ENCODE measurements at regions not wholly inside any gene's neighbourhood (a gene's known extent, or its start where the extent isn't known, plus 50 kb on each side); places are given as distances from the start of the nearest gene placed in this dataset.
A peak's percentile ranks its signal among the peaks of the same experiment; 100 is the strongest.

GRCh38 chr3:111244760-111245159, 173.1 kb downstream of the NECTIN3 start:
- DNase-seq (ENCODE audit: low read depth in 2 of 3, low spot score in 2 of 3), result no peak

- no peak for DNase-seq (ENCODE audit: low read depth in 2 of 3, low spot score in 2 of 3)
Measured at GRCh38 chr3:111246967-111247760, 175.5 kb downstream of the NECTIN3 start.

GRCh38 chr3:111248406-111248805, 176.8 kb downstream of the NECTIN3 start:
- no peak for DNase-seq (ENCODE audit: low read depth in 2 of 3, low spot score in 2 of 3)

GRCh38 chr3:111249421-111249820, 177.8 kb downstream of the NECTIN3 start:
- no peak for DNase-seq (ENCODE audit: low read depth in 2 of 3, low spot score in 2 of 3)

- DNase-seq (ENCODE audit: low read depth in 2 of 3, low spot score in 2 of 3), result peak in 1 of 3 donors; percentile 5
Measured at GRCh38 chr3:111252779-111253178, 181.2 kb downstream of the NECTIN3 start.

- no peak for DNase-seq (ENCODE audit: low read depth in 2 of 3, low spot score in 2 of 3)
Measured at GRCh38 chr3:111253733-111254132, 182.1 kb downstream of the NECTIN3 start.

- no peak for DNase-seq (ENCODE audit: low read depth in 2 of 3, low spot score in 2 of 3)
Measured at GRCh38 chr3:111260878-111261277, 189.3 kb downstream of the NECTIN3 start.

GRCh38 chr3:111269777-111270176, 198.2 kb downstream of the NECTIN3 start:
- DNase-seq (ENCODE audit: low read depth in 2 of 3, low spot score in 2 of 3), result no peak

- DNase-seq (ENCODE audit: low read depth in 2 of 3, low spot score in 2 of 3), result peak in 1 of 3 donors; percentile 57
Measured at GRCh38 chr3:111277226-111277625, 205.6 kb downstream of the NECTIN3 start.

- no peak for DNase-seq (ENCODE audit: low read depth in 2 of 3, low spot score in 2 of 3)
Measured at GRCh38 chr3:111278959-111279358, 207.3 kb downstream of the NECTIN3 start.

GRCh38 chr3:111282024-111282423, 210.4 kb downstream of the NECTIN3 start:
- no peak for DNase-seq (ENCODE audit: low read depth in 2 of 3, low spot score in 2 of 3)

GRCh38 chr3:111283165-111283564, 211.5 kb downstream of the NECTIN3 start:
- no peak for DNase-seq (ENCODE audit: low read depth in 2 of 3, low spot score in 2 of 3)

- no peak for DNase-seq (ENCODE audit: low read depth in 2 of 3, low spot score in 2 of 3)
Measured at GRCh38 chr3:111284503-111285183, 213.0 kb downstream of the NECTIN3 start.

GRCh38 chr3:111285184-111285538, 213.5 kb downstream of the NECTIN3 start:
- DNase-seq (ENCODE audit: low read depth in 2 of 3, low spot score in 2 of 3), result no peak

GRCh38 chr3:111285694-111286093, 214.1 kb downstream of the NECTIN3 start:
- no peak for DNase-seq (ENCODE audit: low read depth in 2 of 3, low spot score in 2 of 3)

GRCh38 chr3:111286746-111287145, 215.1 kb downstream of the NECTIN3 start:
- DNase-seq (ENCODE audit: low read depth in 2 of 3, low spot score in 2 of 3), result no peak

- no peak for DNase-seq (ENCODE audit: low read depth in 2 of 3, low spot score in 2 of 3)
Measured at GRCh38 chr3:111292117-111292516, 220.5 kb downstream of the NECTIN3 start.

GRCh38 chr3:111299192-111299615, 227.6 kb downstream of the NECTIN3 start:
- no peak for DNase-seq (ENCODE audit: low read depth in 2 of 3, low spot score in 2 of 3)

GRCh38 chr3:111301238-111301798, 229.7 kb downstream of the NECTIN3 start:
- no peak for DNase-seq (ENCODE audit: low read depth in 2 of 3, low spot score in 2 of 3)

GRCh38 chr3:111302063-111302462, 230.4 kb downstream of the NECTIN3 start:
- DNase-seq (ENCODE audit: low read depth in 2 of 3, low spot score in 2 of 3), result no peak

- no peak for DNase-seq (ENCODE audit: low read depth in 2 of 3, low spot score in 2 of 3)
Measured at GRCh38 chr3:111303760-111304159, 232.1 kb downstream of the NECTIN3 start.

GRCh38 chr3:111307676-111308075, 234.3 kb upstream of the CD96 start:
- DNase-seq (ENCODE audit: low read depth in 2 of 3, low spot score in 2 of 3), result no peak

All from hematopoietic multipotent progenitor cell (in vitro differentiated cells).